Mesothelial cell of epicardium (in vitro differentiated cells): ENCODE measurements at regions not wholly inside any gene's neighbourhood (a gene's known extent, or its start where the extent isn't known, plus 50 kb on each side); places are given as distances from the start of the nearest gene placed in this dataset.

Experiments used
- DNase-seq, 2 experiments: peaks; one replicate each; pipeline ENCODE4 v3.0.0; 2021; ENCODE audit warnings: low spot score in 2 of 2; ENCODE audit not compliant: unreplicated experiment in 2 of 2
- H3K27ac Mint-ChIP-seq: 2 replicates; pipeline ENCODE4 v1.8.0; 2021; ENCODE audit warnings: mixed read lengths
- H3K27me3 Mint-ChIP-seq: 2 replicates; pipeline ENCODE4 v1.8.0; 2021; ENCODE audit warnings: low read depth, mixed read lengths
- H3K36me3 Mint-ChIP-seq: 2 replicates; pipeline ENCODE4 v1.8.0; 2021; ENCODE audit warnings: mixed read lengths
- H3K4me1 Mint-ChIP-seq: 2 replicates; pipeline ENCODE4 v1.8.0; 2021; ENCODE audit warnings: mixed read lengths
- H3K4me3 Mint-ChIP-seq: 2 replicates; pipeline ENCODE4 v1.8.0; 2021; ENCODE audit warnings: mild to moderate bottlenecking, moderate library complexity, mixed read lengths
- H3K9me3 Mint-ChIP-seq: 2 replicates; pipeline ENCODE4 v1.8.0; 2021; ENCODE audit warnings: mixed read lengths
- TF ChIP-seq, protein P1 (sequence below): fragments of 200-600 bp; sonication (generic); IDR thresholded peaks from one replicate; pipeline ENCODE4 v1.5.0; 2021; ENCODE audit warnings: antibody characterized with exemption; ENCODE audit not compliant: unreplicated experiment

DNA sequence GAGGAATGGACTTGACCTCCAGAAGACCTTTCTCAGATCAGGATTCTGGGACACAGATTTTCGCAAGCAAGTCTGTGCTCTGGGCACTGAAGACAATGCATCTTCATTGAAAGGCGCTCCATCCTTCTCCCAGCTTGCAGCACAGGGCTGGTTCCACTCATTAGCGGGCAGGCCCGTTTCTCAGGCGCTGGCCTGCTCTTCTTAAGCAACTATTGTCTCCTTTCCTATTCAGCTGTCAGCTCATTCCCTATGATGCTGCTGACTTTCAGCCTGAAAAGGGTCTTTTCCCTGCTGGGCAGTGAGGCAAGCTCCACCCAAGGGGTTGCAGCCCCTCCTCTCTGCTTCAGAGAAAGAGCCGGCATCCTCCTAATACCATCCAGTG, 91.9 kb upstream of the PLXNA2 start:
- no peaks in the 10 kb centered on the region for H3K36me3 Mint-ChIP-seq
- TF ChIP-seq, protein P1, sequence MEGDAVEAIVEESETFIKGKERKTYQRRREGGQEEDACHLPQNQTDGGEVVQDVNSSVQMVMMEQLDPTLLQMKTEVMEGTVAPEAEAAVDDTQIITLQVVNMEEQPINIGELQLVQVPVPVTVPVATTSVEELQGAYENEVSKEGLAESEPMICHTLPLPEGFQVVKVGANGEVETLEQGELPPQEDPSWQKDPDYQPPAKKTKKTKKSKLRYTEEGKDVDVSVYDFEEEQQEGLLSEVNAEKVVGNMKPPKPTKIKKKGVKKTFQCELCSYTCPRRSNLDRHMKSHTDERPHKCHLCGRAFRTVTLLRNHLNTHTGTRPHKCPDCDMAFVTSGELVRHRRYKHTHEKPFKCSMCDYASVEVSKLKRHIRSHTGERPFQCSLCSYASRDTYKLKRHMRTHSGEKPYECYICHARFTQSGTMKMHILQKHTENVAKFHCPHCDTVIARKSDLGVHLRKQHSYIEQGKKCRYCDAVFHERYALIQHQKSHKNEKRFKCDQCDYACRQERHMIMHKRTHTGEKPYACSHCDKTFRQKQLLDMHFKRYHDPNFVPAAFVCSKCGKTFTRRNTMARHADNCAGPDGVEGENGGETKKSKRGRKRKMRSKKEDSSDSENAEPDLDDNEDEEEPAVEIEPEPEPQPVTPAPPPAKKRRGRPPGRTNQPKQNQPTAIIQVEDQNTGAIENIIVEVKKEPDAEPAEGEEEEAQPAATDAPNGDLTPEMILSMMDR: no peak
- H3K27me3 Mint-ChIP-seq: no peaks in the 10 kb centered on the region
- H3K4me1 Mint-ChIP-seq: peaks cover 51% of the 10 kb centered on the region
- no peak overlapping the region for H3K4me3 Mint-ChIP-seq
- no peak overlapping the region for H3K27ac Mint-ChIP-seq
- no peak for DNase-seq
- no peaks in the 10 kb centered on the region for H3K9me3 Mint-ChIP-seq

DNA sequence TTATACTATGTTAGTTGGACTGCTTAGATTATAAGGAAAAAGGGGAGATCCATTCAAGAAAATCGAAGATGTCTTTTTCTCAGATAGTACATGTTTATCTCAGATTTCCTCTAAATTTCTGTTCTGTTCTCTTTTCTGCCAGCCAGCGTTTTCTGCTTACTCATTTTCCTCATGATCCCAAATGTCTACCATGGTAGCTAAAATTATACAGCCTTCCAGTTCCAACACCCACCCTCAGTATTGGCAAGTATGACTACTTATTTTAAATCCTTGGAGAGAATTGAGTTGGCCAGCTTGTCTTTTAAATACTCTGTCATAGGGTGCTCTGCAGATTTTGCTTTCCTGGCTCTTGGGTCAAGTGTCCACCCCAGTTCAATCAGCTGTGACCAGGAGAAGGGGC, 95.7 kb upstream of the PLXNA2 start:
- H3K4me3 Mint-ChIP-seq: no peak overlapping the region
- H3K9me3 Mint-ChIP-seq: no peaks in the 10 kb centered on the region
- no peak for DNase-seq
- H3K36me3 Mint-ChIP-seq: no peaks in the 10 kb centered on the region
- H3K27ac Mint-ChIP-seq: no peak overlapping the region
- TF ChIP-seq, protein P1: no peak
- H3K4me1 Mint-ChIP-seq: peaks cover 26% of the 10 kb centered on the region
- no peaks in the 10 kb centered on the region for H3K27me3 Mint-ChIP-seq

DNA sequence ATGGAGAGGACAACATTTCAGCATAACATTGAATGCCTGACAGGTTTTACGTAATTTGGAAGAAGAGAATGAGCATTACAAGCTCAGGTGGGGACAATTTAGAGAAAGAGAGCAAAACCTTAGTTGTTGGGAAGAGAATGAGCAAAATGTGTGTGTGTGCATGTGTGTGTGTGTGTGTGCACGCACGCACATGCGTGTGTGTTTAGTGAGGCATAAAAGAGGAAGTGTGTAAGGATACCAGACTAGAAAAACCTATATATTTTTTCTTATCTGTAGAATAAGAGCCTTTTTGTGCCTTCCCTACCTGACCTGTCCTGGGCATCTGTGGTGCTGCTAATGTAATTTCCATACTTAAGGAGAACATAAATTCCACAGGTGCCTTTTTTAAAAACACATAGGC, 99.0 kb upstream of the PLXNA2 start:
- DNase-seq: no peak
- H3K9me3 Mint-ChIP-seq: no peaks in the 10 kb centered on the region
- H3K27ac Mint-ChIP-seq: no peak overlapping the region
- TF ChIP-seq, protein P1: no peak
- no peak overlapping the region for H3K4me3 Mint-ChIP-seq
- peaks cover 10% of the 10 kb centered on the region for H3K4me1 Mint-ChIP-seq
- H3K27me3 Mint-ChIP-seq: peaks cover 3% of the 10 kb centered on the region
- no peaks in the 10 kb centered on the region for H3K36me3 Mint-ChIP-seq

DNA sequence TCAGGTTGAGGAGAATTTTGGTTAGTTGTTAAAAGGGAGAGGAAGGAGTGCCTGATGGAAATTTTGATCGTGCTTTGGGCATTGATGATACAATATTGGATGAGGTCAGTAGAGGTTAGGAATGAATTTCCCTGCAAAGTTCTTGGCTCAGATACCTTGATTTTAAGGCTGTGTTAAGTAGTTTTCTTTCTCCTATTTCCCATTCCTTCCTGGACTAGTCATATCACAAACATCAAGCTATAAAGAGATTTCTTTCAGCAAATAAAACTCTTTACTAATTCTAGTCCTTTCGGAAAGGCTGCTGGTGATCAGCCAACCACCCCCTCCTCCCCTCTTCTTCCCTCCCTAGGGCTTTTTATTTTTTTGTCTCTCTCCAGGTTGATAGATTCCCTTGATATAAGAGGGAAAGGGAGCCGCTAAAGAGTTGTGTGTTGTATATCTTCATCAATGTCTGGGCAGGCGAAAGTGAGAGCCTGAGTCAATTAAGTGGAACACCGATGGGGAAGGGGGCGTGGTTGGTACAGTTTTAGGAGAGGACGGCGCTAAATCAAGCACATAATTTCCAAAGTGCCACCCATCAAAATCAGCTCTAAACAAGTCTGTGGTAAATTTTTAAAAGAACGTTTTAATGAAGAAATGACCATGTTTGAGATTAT, 100.1 kb upstream of the PLXNA2 start:
- TF ChIP-seq, protein P1: no peak
- Mint-ChIP-seq H3K9me3 (no peaks in the 10 kb centered on the region), H3K36me3 (no peaks in the 10 kb centered on the region), H3K4me1 (peaks cover 10% of the 10 kb centered on the region), H3K27ac (no peak overlapping the region), H3K27me3 (peaks cover 3% of the 10 kb centered on the region), H3K4me3 (no peak overlapping the region)
- no peak for DNase-seq

DNA sequence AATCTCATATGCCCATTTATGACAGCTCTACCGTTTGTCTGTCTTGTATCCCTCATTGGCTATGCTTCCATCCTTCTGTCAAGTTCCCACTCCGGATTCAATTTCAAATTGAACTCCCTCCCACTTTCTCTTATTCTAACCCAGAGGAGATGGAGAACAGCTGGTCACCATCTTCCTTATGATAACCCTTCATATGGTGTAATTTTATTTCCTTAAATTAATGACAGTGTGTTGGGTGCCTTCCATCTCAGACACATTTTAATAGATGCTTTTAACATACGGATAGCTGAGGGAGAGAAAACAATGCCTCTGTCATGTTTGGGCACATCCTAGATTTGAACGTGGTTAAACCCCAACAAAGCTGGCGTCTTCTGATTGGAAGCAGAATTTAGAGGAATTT, 103.0 kb upstream of the PLXNA2 start:
- Mint-ChIP-seq H3K27me3 (peaks cover 3% of the 10 kb centered on the region), H3K36me3 (no peaks in the 10 kb centered on the region), H3K9me3 (no peaks in the 10 kb centered on the region), H3K27ac (no peak overlapping the region), H3K4me3 (no peak overlapping the region), H3K4me1 (peaks cover 10% of the 10 kb centered on the region)
- no peak for DNase-seq
- TF ChIP-seq, protein P1: no peak
